Stimulated activated CD4-positive, alpha-beta T cell treated with anti-CD3 and anti-CD28 coated beads, TNF-alpha, amount 100 ng/mL, for 4 hours (primary cell): ENCODE measurements at regions not wholly inside any gene's neighbourhood (a gene's known extent, or its start where the extent isn't known, plus 50 kb on each side); places are given as distances from the start of the nearest gene placed in this dataset.

Source experiments
- DNase-seq, 3 experiments: peaks; one replicate each; pipeline ENCODE4 v3.0.0-alpha.2; 2020; ENCODE audit warnings: low read depth in 3 of 3

GRCh38 chr3:40817017-40817416 lies 292.3 kb downstream of the ZNF621 start:
- no peak for DNase-seq

- DNase-seq = no peak
Measured at GRCh38 chr3:40821315-40821714, 296.6 kb downstream of the ZNF621 start.

- no peak for DNase-seq
Measured at GRCh38 chr3:40827226-40827625, 302.5 kb downstream of the ZNF621 start.

- DNase-seq = no peak
Measured at GRCh38 chr3:40827942-40828688, 303.4 kb downstream of the ZNF621 start.

- DNase-seq = no peak
Measured at GRCh38 chr3:40828741-40829415, 304.1 kb downstream of the ZNF621 start.

- no peak for DNase-seq
Measured at GRCh38 chr3:40829876-40830275, 305.1 kb downstream of the ZNF621 start.

GRCh38 chr3:40837300-40837699 lies 312.5 kb downstream of the ZNF621 start:
- no peak for DNase-seq

GRCh38 chr3:40841131-40841530 lies 316.4 kb downstream of the ZNF621 start:
- DNase-seq = no peak

GRCh38 chr3:40841570-40842109 lies 316.9 kb downstream of the ZNF621 start:
- no peak for DNase-seq

- DNase-seq = no peak
Measured at GRCh38 chr3:40842714-40843113, 318.0 kb downstream of the ZNF621 start.

- no peak for DNase-seq
Measured at GRCh38 chr3:40843208-40843624, 318.5 kb downstream of the ZNF621 start.

GRCh38 chr3:40843851-40844548 lies 319.2 kb downstream of the ZNF621 start:
- no peak for DNase-seq

GRCh38 chr3:40844896-40845295 lies 320.1 kb downstream of the ZNF621 start:
- no peak for DNase-seq

- DNase-seq = no peak
Measured at GRCh38 chr3:40845447-40845846, 320.7 kb downstream of the ZNF621 start.

- no peak for DNase-seq
Measured at GRCh38 chr3:40845916-40846315, 321.2 kb downstream of the ZNF621 start.

- DNase-seq = no peak
Measured at GRCh38 chr3:40846451-40846850, 321.7 kb downstream of the ZNF621 start.

- no peak for DNase-seq
Measured at GRCh38 chr3:40847551-40847992, 322.8 kb downstream of the ZNF621 start.

- DNase-seq = no peak
Measured at GRCh38 chr3:40848421-40848820, 323.7 kb downstream of the ZNF621 start.

GRCh38 chr3:40850861-40851260 lies 326.1 kb downstream of the ZNF621 start:
- DNase-seq = no peak

- DNase-seq = no peak
Measured at GRCh38 chr3:40851836-40852235, 327.1 kb downstream of the ZNF621 start.

- no peak for DNase-seq
Measured at GRCh38 chr3:40852712-40853111, 328.0 kb downstream of the ZNF621 start.

GRCh38 chr3:40853474-40853873 lies 328.7 kb downstream of the ZNF621 start:
- no peak for DNase-seq
